SK-N-SH (cell line): ENCODE measurements at regions not wholly inside any gene's neighbourhood (a gene's known extent, or its start where the extent isn't known, plus 50 kb on each side); places are given as distances from the start of the nearest gene placed in this dataset.

Experiments used
- CTCF ChIP-seq: fragments of 200-600 bp; sonication (generic); IDR thresholded peaks from 2 replicates; pipeline ENCODE4 v1.6.1; 2017; ENCODE audit warnings: antibody characterized with exemption, mild to moderate bottlenecking, moderate library complexity
- EZH2phosphoT487 ChIP-seq: fragments of 200-600 bp; sonication (generic); IDR thresholded peaks from 2 replicates; pipeline ENCODE4 v1.6.1; 2017; ENCODE audit warnings: low read depth, mixed run types, mild to moderate bottlenecking, antibody characterized with exemption, moderate library complexity, borderline replicate concordance
- NFIC ChIP-seq: IDR thresholded peaks from 2 replicates; pipeline ENCODE4 v1.4.0; 2012; ENCODE audit warnings: borderline replicate concordance
- TEAD4 ChIP-seq: IDR thresholded peaks from 2 replicates; pipeline ENCODE4 v1.4.0; 2012; ENCODE audit warnings: mild to moderate bottlenecking, borderline replicate concordance; ENCODE audit not compliant: insufficient read depth

GRCh38 chr1:29861922-29862321, 625.6 kb downstream of the PTPRU start:
- no peak for TF ChIP-seq TEAD4
- no peak for TF ChIP-seq CTCF
- no peak for TF ChIP-seq EZH2phosphoT487
- no peak for TF ChIP-seq NFIC
